ENCODE measurements at regions not wholly inside any gene's neighbourhood (a gene's known extent, or its start where the extent isn't known, plus 50 kb on each side); places are given as distances from the start of the nearest gene placed in this dataset.
"Not testable (repeated sequence)": the region's sequence is repeated elsewhere in the genome, so short reads cannot be mapped to it uniquely, and the experiment has no call there.

DNA sequence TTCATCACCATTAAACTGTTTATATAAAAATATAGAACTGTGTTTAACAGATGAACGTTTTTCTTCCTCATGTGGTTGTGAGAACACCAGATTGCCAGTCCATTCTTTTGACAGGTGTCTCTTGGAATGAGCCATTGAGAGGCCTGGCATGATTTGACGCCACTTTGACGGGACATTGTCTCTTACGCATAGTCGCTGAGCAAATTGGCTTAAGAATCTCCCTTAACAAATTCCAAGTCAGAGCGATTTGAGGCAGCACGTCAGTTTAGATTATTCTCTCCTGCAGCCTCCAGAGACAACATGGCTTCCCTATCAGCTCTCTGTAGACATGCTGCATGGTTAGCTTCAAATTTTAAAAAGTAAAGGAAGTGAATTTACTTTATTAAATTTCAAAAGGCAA lies 510.7 kb upstream of the ACO1 start:
- H3K9me3 Mint-ChIP-seq = peaks cover 3% of the 10 kb centered on the region
- H3K36me3 Mint-ChIP-seq (ENCODE audit: insufficient read depth) = no peaks in the 10 kb centered on the region
- ATAC-seq (no peak), DNase-seq (no peak)
- no peak overlapping the region for H3K4me3 Mint-ChIP-seq
- H3K4me1 Mint-ChIP-seq (ENCODE audit: low read depth) = no peaks in the 10 kb centered on the region
- peaks cover 3% of the 10 kb centered on the region for H3K27me3 Mint-ChIP-seq (ENCODE audit: low read depth)

DNA sequence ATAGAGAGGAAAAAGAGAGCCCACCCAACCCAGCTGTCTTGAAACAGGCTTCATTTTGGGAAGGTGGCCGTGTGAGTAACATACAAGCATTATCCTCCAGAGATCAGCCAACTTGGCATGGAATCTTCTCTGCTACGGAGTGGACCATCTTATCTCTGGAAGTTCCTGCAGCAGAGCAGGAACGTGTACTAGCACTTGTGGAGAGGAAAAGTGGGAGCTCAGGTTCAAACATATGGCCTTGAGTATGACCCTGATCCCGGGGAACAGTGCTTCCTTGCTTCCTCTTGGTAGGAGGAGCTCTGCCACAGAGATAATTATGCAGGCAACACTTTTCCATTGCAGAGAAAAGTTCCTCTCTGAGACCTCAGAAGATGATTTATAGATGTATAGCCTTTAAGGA lies 490.4 kb upstream of the ACO1 start:
- no peaks in the 10 kb centered on the region for H3K4me1 Mint-ChIP-seq (ENCODE audit: low read depth)

DNA sequence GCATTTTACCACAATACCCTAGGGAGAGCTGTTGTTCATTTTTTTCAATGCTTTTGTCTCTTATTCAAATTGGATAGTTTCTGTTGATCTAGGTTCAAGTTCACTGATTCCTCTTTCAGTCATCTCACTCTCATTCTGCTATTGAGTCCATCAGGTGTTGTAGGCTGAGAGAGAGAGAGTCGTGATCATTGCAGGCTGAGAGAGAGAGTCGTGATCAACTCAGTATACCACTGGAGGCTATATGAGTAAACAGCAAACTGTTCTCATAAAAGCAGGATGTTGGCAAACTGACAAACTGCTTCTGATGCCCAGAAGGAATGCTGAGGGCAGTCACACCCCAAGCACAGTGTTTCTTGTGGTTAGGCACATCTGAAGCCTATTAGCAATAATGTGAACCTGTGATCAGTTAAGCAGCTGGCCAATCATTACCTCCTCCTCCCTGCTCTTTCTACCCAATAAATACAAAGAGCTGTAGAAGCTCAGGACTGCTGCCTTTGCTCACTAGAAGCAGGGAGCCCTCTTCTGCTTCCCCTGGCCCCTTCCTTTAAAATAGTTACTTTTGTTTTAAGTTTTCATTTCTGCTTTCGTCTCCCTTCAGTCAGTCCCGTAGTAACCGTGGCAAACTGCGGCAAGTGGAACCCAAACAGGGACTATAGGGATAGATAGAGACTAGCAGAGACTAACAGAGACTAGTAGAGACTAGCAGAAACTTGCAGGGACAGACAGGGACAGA lies 476.1 kb upstream of the ACO1 start:
- Mint-ChIP-seq H3K27me3 (ENCODE audit: low read depth) (no peaks in the 10 kb centered on the region), H3K4me1 (ENCODE audit: low read depth) (no peaks in the 10 kb centered on the region), H3K36me3 (ENCODE audit: insufficient read depth) (no peaks in the 10 kb centered on the region), H3K9me3 (no peaks in the 10 kb centered on the region), H3K4me3 (peak overlapping the region; percentile 3)
- ATAC-seq = no peak
- DNase-seq = no peak

More for the DNA sequence above, 490.4 kb upstream of the ACO1 start:
- DNase-seq (no peak), ATAC-seq (no peak)
- Mint-ChIP-seq H3K9me3 (no peaks in the 10 kb centered on the region), H3K36me3 (ENCODE audit: insufficient read depth) (no peaks in the 10 kb centered on the region), H3K27me3 (ENCODE audit: low read depth) (no peaks in the 10 kb centered on the region), H3K4me3 (no peak overlapping the region)

DNA sequence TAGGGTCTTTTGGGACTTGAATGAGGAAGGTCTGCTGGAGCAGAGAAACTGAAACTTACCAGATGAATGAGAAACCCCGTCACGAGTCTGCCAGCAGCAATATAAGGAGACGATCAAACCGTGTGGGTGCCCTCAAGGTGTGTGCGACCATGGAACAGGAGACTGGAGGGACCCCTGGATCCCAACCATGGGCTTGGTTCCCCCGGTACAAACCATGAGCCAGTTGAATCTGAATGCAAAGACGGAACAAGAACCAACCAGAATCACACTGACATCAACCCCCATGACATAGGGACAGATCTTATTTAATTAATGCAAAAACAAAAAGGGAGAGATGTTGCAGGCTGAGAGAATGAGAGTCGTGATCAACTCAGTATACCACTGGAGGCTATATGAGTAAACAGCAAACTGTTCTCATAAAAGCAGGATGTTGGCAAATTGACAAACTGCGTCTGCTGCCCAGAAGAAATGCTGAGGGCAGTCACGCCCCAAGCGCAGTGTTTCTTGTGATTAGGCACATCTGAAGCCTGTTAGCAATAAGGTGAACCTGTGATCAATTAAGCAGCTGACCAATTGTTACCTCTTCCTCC lies 475.5 kb upstream of the ACO1 start:
- ATAC-seq (no peak), DNase-seq (no peak)
- Mint-ChIP-seq H3K9me3 (no peaks in the 10 kb centered on the region), H3K4me3 (peak overlapping the region; percentile 3), H3K27me3 (ENCODE audit: low read depth) (no peaks in the 10 kb centered on the region), H3K4me1 (ENCODE audit: low read depth) (no peaks in the 10 kb centered on the region), H3K36me3 (ENCODE audit: insufficient read depth) (no peaks in the 10 kb centered on the region)

DNA sequence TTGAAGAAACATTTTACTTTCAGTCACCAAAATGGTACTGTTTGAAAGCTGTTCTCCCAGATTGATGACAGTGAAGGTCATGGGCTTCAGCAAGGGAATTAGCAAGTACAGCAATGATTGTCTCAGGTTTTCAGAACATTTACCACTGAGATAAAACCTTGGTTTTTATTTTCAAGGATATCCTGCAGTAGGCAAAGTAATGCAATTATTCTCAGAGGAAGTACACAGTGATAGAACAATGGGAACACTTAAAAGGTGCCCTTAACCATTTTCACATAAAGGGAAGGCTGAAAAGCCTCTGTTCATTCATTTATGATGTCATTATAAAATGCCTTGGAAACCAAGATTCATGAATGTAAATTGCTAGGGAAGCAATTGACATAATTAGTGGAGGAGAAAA lies 471.8 kb upstream of the ACO1 start:
- Mint-ChIP-seq H3K4me1 (ENCODE audit: low read depth) (no peaks in the 10 kb centered on the region), H3K36me3 (ENCODE audit: insufficient read depth) (no peaks in the 10 kb centered on the region), H3K9me3 (no peaks in the 10 kb centered on the region), H3K27me3 (ENCODE audit: low read depth) (no peaks in the 10 kb centered on the region), H3K4me3 (no peak overlapping the region)
- ATAC-seq (no peak), DNase-seq (no peak)

- DNase-seq = no peak
- no peaks in the 10 kb centered on the region for H3K9me3 Mint-ChIP-seq
- H3K27me3 Mint-ChIP-seq (ENCODE audit: low read depth) = no peaks in the 10 kb centered on the region
- H3K4me1 Mint-ChIP-seq (ENCODE audit: low read depth) = no peaks in the 10 kb centered on the region
- no peak overlapping the region for H3K4me3 Mint-ChIP-seq
- ATAC-seq = no peak
- H3K36me3 Mint-ChIP-seq (ENCODE audit: insufficient read depth) = no peaks in the 10 kb centered on the region
These were observed 467.7 kb upstream of the ACO1 start for GRCh38 chr9:31916591-31917241.

- not testable (repeated sequence) for DNase-seq; H3K4me1 Mint-ChIP-seq (ENCODE audit: low read depth); H3K4me3 Mint-ChIP-seq; H3K27me3 Mint-ChIP-seq (ENCODE audit: low read depth); H3K36me3 Mint-ChIP-seq (ENCODE audit: insufficient read depth); H3K9me3 Mint-ChIP-seq; ATAC-seq
These were observed 446.7 kb upstream of the ACO1 start for GRCh38 chr9:31937737-31938136.

DNA sequence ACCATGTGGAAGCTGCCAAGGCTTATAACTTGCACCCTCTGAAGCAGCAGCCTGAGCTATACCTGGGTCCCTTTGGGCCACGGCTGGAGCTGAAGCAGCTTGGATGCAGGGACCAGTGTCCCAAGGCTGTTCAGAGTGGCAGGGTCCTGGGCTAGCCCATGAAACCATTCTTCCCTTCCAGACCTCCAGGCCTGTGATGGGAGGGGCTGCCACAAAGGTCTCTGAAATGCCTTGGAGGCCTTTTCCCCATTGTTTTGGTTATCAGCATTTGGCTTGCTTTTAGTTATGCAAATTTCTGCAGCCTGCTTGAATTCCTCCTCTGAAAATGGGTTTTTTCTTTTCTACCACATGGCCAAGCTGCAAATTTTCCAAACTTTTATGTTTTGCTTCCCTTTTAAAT lies 433.7 kb upstream of the ACO1 start:
- H3K4me1 Mint-ChIP-seq (ENCODE audit: low read depth) = no peaks in the 10 kb centered on the region
- H3K4me3 Mint-ChIP-seq = no peak overlapping the region
- peaks cover 2% of the 10 kb centered on the region for H3K27me3 Mint-ChIP-seq (ENCODE audit: low read depth)
- ATAC-seq = no peak
- no peak for DNase-seq
- H3K9me3 Mint-ChIP-seq = no peaks in the 10 kb centered on the region
- no peaks in the 10 kb centered on the region for H3K36me3 Mint-ChIP-seq (ENCODE audit: insufficient read depth)

DNA sequence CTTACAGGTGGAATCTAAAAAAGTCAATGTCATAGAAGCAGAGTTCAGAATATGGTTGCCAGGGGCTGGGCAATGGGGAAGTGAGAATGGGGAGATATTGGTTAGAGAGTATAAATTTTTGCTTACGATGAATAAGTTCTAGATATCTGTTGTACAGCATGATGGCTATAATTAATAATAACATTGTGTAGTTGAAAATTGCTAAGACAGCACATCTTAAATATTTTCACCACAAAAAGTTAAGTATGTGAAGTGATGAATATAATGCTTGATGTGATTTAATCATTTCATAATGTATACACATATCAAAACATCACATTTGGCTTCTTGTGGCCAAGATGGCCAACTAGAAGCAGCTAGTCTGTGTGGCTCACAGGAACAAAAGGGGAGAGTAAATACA lies 425.9 kb upstream of the ACO1 start:
- H3K27me3 Mint-ChIP-seq (ENCODE audit: low read depth) = peaks cover 4% of the 10 kb centered on the region
- DNase-seq (no peak), ATAC-seq (no peak)
- no peak overlapping the region for H3K4me3 Mint-ChIP-seq
- H3K4me1 Mint-ChIP-seq (ENCODE audit: low read depth) = no peaks in the 10 kb centered on the region
- H3K9me3 Mint-ChIP-seq = peaks cover 39% of the 10 kb centered on the region
- H3K36me3 Mint-ChIP-seq (ENCODE audit: insufficient read depth) = no peaks in the 10 kb centered on the region

GRCh38 chr9:31969552-31969951 lies 414.9 kb upstream of the ACO1 start:
- DNase-seq (no peak), ATAC-seq (no peak)
- Mint-ChIP-seq H3K27me3 (ENCODE audit: low read depth) (no peaks in the 10 kb centered on the region), H3K9me3 (no peaks in the 10 kb centered on the region), H3K36me3 (ENCODE audit: insufficient read depth) (no peaks in the 10 kb centered on the region), H3K4me1 (ENCODE audit: low read depth) (no peaks in the 10 kb centered on the region), H3K4me3 (no peak overlapping the region)

GRCh38 chr9:31983895-31984294 lies 400.5 kb upstream of the ACO1 start:
- H3K27me3 Mint-ChIP-seq (ENCODE audit: low read depth) = no peaks in the 10 kb centered on the region
- no peaks in the 10 kb centered on the region for H3K36me3 Mint-ChIP-seq (ENCODE audit: insufficient read depth)
- ATAC-seq = no peak
- H3K4me1 Mint-ChIP-seq (ENCODE audit: low read depth) = no peaks in the 10 kb centered on the region
- peaks cover 23% of the 10 kb centered on the region for H3K9me3 Mint-ChIP-seq
- no peak for DNase-seq
- H3K4me3 Mint-ChIP-seq = no peak overlapping the region

- Mint-ChIP-seq H3K4me3 (no peak overlapping the region), H3K4me1 (ENCODE audit: low read depth) (no peaks in the 10 kb centered on the region), H3K27me3 (ENCODE audit: low read depth) (no peaks in the 10 kb centered on the region), H3K36me3 (ENCODE audit: insufficient read depth) (no peaks in the 10 kb centered on the region), H3K9me3 (peaks cover 4% of the 10 kb centered on the region)
- ATAC-seq (no peak), DNase-seq (no peak)
These were observed 388.1 kb upstream of the ACO1 start for GRCh38 chr9:31996331-31996730.

- no peak for ATAC-seq
- Mint-ChIP-seq H3K27me3 (ENCODE audit: low read depth) (peaks cover 3% of the 10 kb centered on the region), H3K4me1 (ENCODE audit: low read depth) (no peaks in the 10 kb centered on the region), H3K36me3 (ENCODE audit: insufficient read depth) (no peaks in the 10 kb centered on the region), H3K9me3 (no peaks in the 10 kb centered on the region), H3K4me3 (no peak overlapping the region)
- DNase-seq = no peak
These were observed 379.9 kb upstream of the ACO1 start for GRCh38 chr9:32004431-32005076.

GRCh38 chr9:32010322-32010721 lies 374.1 kb upstream of the ACO1 start:
- peaks cover 3% of the 10 kb centered on the region for H3K27me3 Mint-ChIP-seq (ENCODE audit: low read depth)
- DNase-seq (no peak), ATAC-seq (no peak)
- H3K36me3 Mint-ChIP-seq (ENCODE audit: insufficient read depth) = no peaks in the 10 kb centered on the region
- H3K4me3 Mint-ChIP-seq = no peak overlapping the region
- no peaks in the 10 kb centered on the region for H3K4me1 Mint-ChIP-seq (ENCODE audit: low read depth)
- no peaks in the 10 kb centered on the region for H3K9me3 Mint-ChIP-seq

DNA sequence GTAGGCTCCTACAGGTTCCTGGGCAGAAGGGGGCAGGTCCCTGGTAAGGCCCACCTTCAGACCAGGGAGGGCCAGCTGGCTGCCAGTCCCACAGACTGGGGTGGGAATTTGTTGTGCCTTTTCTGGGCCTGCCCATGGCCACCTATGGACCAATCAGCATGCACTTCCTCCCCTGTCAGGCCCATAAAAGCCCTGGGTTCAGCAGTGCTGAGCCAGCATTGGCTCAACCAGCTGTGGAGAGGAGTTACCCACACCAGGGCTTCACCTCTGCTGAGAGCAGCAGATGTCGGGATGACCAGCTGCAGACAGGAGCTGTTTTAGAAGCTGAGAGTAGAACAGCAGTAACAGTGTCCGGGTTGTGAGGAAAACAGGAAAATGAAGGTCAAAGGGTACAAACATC lies 373.4 kb upstream of the ACO1 start:
- no peak overlapping the region for H3K4me3 Mint-ChIP-seq
- no peaks in the 10 kb centered on the region for H3K36me3 Mint-ChIP-seq (ENCODE audit: insufficient read depth)
- ATAC-seq = no peak
- H3K9me3 Mint-ChIP-seq = no peaks in the 10 kb centered on the region
- no peak for DNase-seq
- no peaks in the 10 kb centered on the region for H3K4me1 Mint-ChIP-seq (ENCODE audit: low read depth)
- peaks cover 3% of the 10 kb centered on the region for H3K27me3 Mint-ChIP-seq (ENCODE audit: low read depth)

All from activated T-cell treated with anti-CD3 and anti-CD28 coated beads, Interleukin-2, amount 50 U/mL, for 4 hours (primary cell).